Keratinocyte (primary cell): ENCODE measurements at regions not wholly inside any gene's neighbourhood (a gene's known extent, or its start where the extent isn't known, plus 50 kb on each side); places are given as distances from the start of the nearest gene placed in this dataset.
"Not testable (repeated sequence)": the region's sequence is repeated elsewhere in the genome, so short reads cannot be mapped to it uniquely, and the experiment has no call there.

Source experiments
- DNase-seq: peaks from one replicate; pipeline ENCODE4 v3.0.0-alpha.2; 2011; ENCODE audit warnings: low read depth, missing footprints, low spot score
- FAIRE-seq: peaks from 2 replicates; lab custom pipeline; 2011; peaks lifted over from hg19 to GRCh38; lab: Jason Lieb, UNC
- H2AFZ ChIP-seq: 2 replicates; pipeline ENCODE4 v1.6.0; 2012; ENCODE audit warnings: low read length, control low read depth, inconsistent platforms; ENCODE audit not compliant: control insufficient read depth
- H3K27ac ChIP-seq: 2 replicates; pipeline ENCODE4 v1.5.1; 2011; ENCODE audit warnings: low read length; ENCODE audit not compliant: control insufficient read depth, insufficient read depth
- H3K27me3 ChIP-seq: 3 replicates; pipeline ENCODE4 v1.6.0; 2011; ENCODE audit warnings: low read length; ENCODE audit not compliant: control insufficient read depth, insufficient read depth; ENCODE audit errors: extremely low read depth
- H3K36me3 ChIP-seq, 2 experiments: 2 replicates in 1 of 2; 3 replicates in 1 of 2; pipeline ENCODE4 v1.5.1; 2011; ENCODE audit warnings: low read length in 2 of 2, mild to moderate bottlenecking in 1 of 2; ENCODE audit not compliant: control insufficient read depth in 2 of 2, insufficient read depth in 2 of 2; ENCODE audit errors: extremely low read depth in 1 of 2
- H3K4me1 ChIP-seq: 3 replicates; pipeline ENCODE4 v1.5.1; 2011; ENCODE audit warnings: low read length; ENCODE audit not compliant: control insufficient read depth, insufficient read depth; ENCODE audit errors: extremely low read depth
- H3K4me2 ChIP-seq: 3 replicates; pipeline ENCODE4 v1.6.0; 2011; ENCODE audit warnings: low read depth, low read length; ENCODE audit not compliant: control insufficient read depth, insufficient read depth; ENCODE audit errors: extremely low read depth
- H3K4me3 ChIP-seq, 3 experiments: fragments of 200-600 bp in 1 of 3; sonication (generic) in 1 of 3; 2 replicates in 2 of 3; 3 replicates in 1 of 3; pipeline ENCODE4 v1.5.1; 2011 to 2016; ENCODE audit warnings: low read length in 3 of 3, mild to moderate bottlenecking in 3 of 3, control low read depth in 2 of 3, inconsistent platforms in 1 of 3, low read depth in 1 of 3, mixed read lengths in 1 of 3, mixed run types in 1 of 3, moderate library complexity in 1 of 3; ENCODE audit not compliant: control insufficient read depth in 2 of 3, insufficient read depth in 2 of 3; ENCODE audit errors: extremely low read depth in 1 of 3
- H3K79me2 ChIP-seq: 2 replicates; pipeline ENCODE4 v1.6.0; 2012; ENCODE audit warnings: low read length; ENCODE audit not compliant: control insufficient read depth, insufficient read depth
- H3K9ac ChIP-seq: 3 replicates; pipeline ENCODE4 v1.6.0; 2011; ENCODE audit warnings: low read length; ENCODE audit not compliant: control insufficient read depth, insufficient read depth; ENCODE audit errors: extremely low read depth
- H3K9me1 ChIP-seq: 3 replicates; pipeline ENCODE4 v1.6.0; 2011; ENCODE audit warnings: low read length; ENCODE audit not compliant: control insufficient read depth, insufficient read depth; ENCODE audit errors: extremely low read depth
- H3K9me3 ChIP-seq: 2 replicates; pipeline ENCODE4 v1.5.1; 2012; ENCODE audit warnings: low read depth, low read length; ENCODE audit not compliant: control insufficient read depth
- H4K20me1 ChIP-seq: 3 replicates; pipeline ENCODE4 v1.6.0; 2011; ENCODE audit warnings: low read length; ENCODE audit not compliant: control insufficient read depth, insufficient read depth; ENCODE audit errors: extremely low read depth
- CTCF ChIP-seq, 3 experiments: IDR thresholded peaks in 1 of 3; conservative IDR thresholded peaks in 1 of 3; optimal IDR thresholded peaks in 1 of 3; 2 replicates in 2 of 3; 3 replicates in 1 of 3; pipeline versions ENCODE3 to v1.5.1; 2011; ENCODE audit warnings: low read length in 3 of 3, mild to moderate bottlenecking in 3 of 3, moderate library complexity in 2 of 3, control low read depth in 1 of 3, inconsistent platforms in 1 of 3; ENCODE audit not compliant: insufficient read depth in 2 of 3; ENCODE audit errors: extremely low read depth in 1 of 3
- EZH2 ChIP-seq: IDR thresholded peaks from one replicate; pipeline ENCODE4 v1.6.1; 2012; ENCODE audit warnings: inconsistent platforms, mild to moderate bottlenecking, low read length, moderate library complexity
- dilution Hi-C: fragments of 300-500 bp; cut with MboI; formaldehyde crosslinking; loops from one replicate; pipeline ENCODE4 v1.7.0; 2020; ENCODE audit warnings: low sequenced_read_pairs; ENCODE audit not compliant: extremely low pct_ligation_motif_present

GRCh38 chr12:113702276-113702675, 230.6 kb upstream of the LHX5 start:
- FAIRE-seq = no peak
- Histone ChIP-seq H3K4me3 (no peak overlapping the region), H3K4me1 (no peaks in the 10 kb centered on the region), H2AFZ (no peak overlapping the region), H3K9ac (no peak overlapping the region), H3K9me1 (no peaks in the 10 kb centered on the region), H3K27ac (no peak overlapping the region), H3K4me2 (no peak overlapping the region), H3K36me3 (no peaks in the 10 kb centered on the region), H3K9me3 (no peaks in the 10 kb centered on the region), H3K79me2 (no peaks in the 10 kb centered on the region), H4K20me1 (no peaks in the 10 kb centered on the region), H3K27me3 (no peaks in the 10 kb centered on the region)
- no peak for TF ChIP-seq EZH2
- no peak for TF ChIP-seq CTCF (optimal IDR thresholded peaks at IDR 0.05 in 1 of 3, IDR thresholded peaks at IDR 0.05 in 1 of 3, conservative IDR thresholded peaks at IDR 0.05 in 1 of 3; ENCODE audit: extremely low read depth in 1 of 3, insufficient read depth in 2 of 3, low read length in 3 of 3)
- no peak for DNase-seq
- dilution Hi-C loops = no loop called here

- DNase-seq (no peak), FAIRE-seq (no peak)
- Histone ChIP-seq H3K27me3 (no peaks in the 10 kb centered on the region), H4K20me1 (no peaks in the 10 kb centered on the region), H3K4me3 (no peak overlapping the region), H3K9me3 (no peaks in the 10 kb centered on the region), H3K9ac (no peak overlapping the region), H3K4me1 (no peaks in the 10 kb centered on the region), H3K79me2 (no peaks in the 10 kb centered on the region), H2AFZ (no peak overlapping the region), H3K9me1 (no peaks in the 10 kb centered on the region), H3K27ac (no peak overlapping the region), H3K36me3 (no peaks in the 10 kb centered on the region), H3K4me2 (no peak overlapping the region)
- dilution Hi-C loops = no loop called here
- no peak for TF ChIP-seq CTCF (optimal IDR thresholded peaks at IDR 0.05 in 1 of 3, IDR thresholded peaks at IDR 0.05 in 1 of 3, conservative IDR thresholded peaks at IDR 0.05 in 1 of 3; ENCODE audit: extremely low read depth in 1 of 3, insufficient read depth in 2 of 3, low read length in 3 of 3)
- no peak for TF ChIP-seq EZH2
These were observed 229.3 kb upstream of the LHX5 start for GRCh38 chr12:113700943-113701342.

- H3K79me2 ChIP-seq, H2AFZ ChIP-seq, FAIRE-seq, H3K9me1 ChIP-seq, H3K27ac ChIP-seq, DNase-seq, H3K36me3 ChIP-seq, dilution Hi-C loops, H3K9me3 ChIP-seq, H3K27me3 ChIP-seq, H3K4me1 ChIP-seq, H3K9ac ChIP-seq, H3K4me2 ChIP-seq, H4K20me1 ChIP-seq, H3K4me3 ChIP-seq: not testable (repeated sequence)
These were observed 228.3 kb upstream of the LHX5 start for GRCh38 chr12:113699984-113700383.
